Gastroesophageal sphincter (tissue), 3 donors: ENCODE measurements at regions not wholly inside any gene's neighbourhood (a gene's known extent, or its start where the extent isn't known, plus 50 kb on each side); places are given as distances from the start of the nearest gene placed in this dataset.

Experiments
- EP300 ChIP-seq: sonication (generic); formaldehyde crosslinking; IDR thresholded peaks from one replicate; pipeline ENCODE4 v1.6.1; 2017; ENCODE audit warnings: antibody characterized with exemption, mild to moderate bottlenecking
- TF ChIP-seq, protein P1 (sequence below), 4 experiments: fragments of 200-600 bp in 2 of 4; fragments of 450-650 bp in 2 of 4; sonication (generic) in 1 of 4; IDR thresholded peaks; one replicate each; pipeline ENCODE4 v1.5.1; 2017 to 2019; ENCODE audit warnings: antibody characterized with exemption in 4 of 4, mild to moderate bottlenecking in 2 of 4, moderate library complexity in 2 of 4

DNA sequence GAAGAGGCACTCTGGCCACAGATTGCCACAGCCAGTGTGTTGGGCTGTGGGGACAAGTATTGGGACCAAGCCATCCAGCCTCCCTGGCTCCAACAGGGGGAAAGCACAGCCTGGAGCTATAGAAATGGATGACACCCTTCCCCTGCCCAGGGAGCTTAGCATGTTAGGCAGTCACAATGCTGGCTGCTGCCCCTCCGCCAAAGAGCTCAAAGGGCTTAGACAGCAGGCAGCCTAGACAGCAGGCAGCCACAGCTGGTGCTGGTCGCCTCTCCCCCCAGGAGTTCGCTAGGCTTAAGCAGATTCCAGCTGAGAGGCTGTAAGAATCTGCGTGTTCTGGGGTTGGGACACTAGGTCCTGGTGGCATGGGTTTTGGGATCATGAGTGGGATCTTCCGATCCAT lies 94.5 kb upstream of the MXRA5 start:
- TF ChIP-seq, protein P1, sequence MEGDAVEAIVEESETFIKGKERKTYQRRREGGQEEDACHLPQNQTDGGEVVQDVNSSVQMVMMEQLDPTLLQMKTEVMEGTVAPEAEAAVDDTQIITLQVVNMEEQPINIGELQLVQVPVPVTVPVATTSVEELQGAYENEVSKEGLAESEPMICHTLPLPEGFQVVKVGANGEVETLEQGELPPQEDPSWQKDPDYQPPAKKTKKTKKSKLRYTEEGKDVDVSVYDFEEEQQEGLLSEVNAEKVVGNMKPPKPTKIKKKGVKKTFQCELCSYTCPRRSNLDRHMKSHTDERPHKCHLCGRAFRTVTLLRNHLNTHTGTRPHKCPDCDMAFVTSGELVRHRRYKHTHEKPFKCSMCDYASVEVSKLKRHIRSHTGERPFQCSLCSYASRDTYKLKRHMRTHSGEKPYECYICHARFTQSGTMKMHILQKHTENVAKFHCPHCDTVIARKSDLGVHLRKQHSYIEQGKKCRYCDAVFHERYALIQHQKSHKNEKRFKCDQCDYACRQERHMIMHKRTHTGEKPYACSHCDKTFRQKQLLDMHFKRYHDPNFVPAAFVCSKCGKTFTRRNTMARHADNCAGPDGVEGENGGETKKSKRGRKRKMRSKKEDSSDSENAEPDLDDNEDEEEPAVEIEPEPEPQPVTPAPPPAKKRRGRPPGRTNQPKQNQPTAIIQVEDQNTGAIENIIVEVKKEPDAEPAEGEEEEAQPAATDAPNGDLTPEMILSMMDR (IDR thresholded peaks at IDR 0.05): no peak
- no peak for TF ChIP-seq EP300
